ENCODE measurements at regions not wholly inside any gene's neighbourhood (a gene's known extent, or its start where the extent isn't known, plus 50 kb on each side); places are given as distances from the start of the nearest gene placed in this dataset.

- H3K4me1 ChIP-seq (ENCODE audit: control insufficient read depth in 1 of 2, low read depth in 2 of 2) = peaks cover 10 to 17% of the 10 kb centered on the region in 2 donors
- TF ChIP-seq CTCF (IDR thresholded peaks at IDR 0.05) = no peak
- ATAC-seq (ENCODE audit: insufficient number of reproducible peaks, low FRiP score, low read depth) (no peak), DNase-seq (ENCODE audit: low spot score) (no peak)
- no peak overlapping the region for H3K4me3 ChIP-seq
- no peaks in the 10 kb centered on the region for H3K27me3 ChIP-seq (replicated peaks; ENCODE audit: insufficient read depth)
- no peaks in the 10 kb centered on the region for H3K36me3 ChIP-seq
- no peak overlapping the region for H3K27ac ChIP-seq
- H3K9me3 ChIP-seq = no peaks in the 10 kb centered on the region
Measured at GRCh38 chr5:124353016-124353415, 393.4 kb downstream of the ZNF608 start.

GRCh38 chr5:124352312-124352711 is 394.1 kb downstream of the ZNF608 start:
- TF ChIP-seq CTCF (IDR thresholded peaks at IDR 0.05) = no peak
- no peaks in the 10 kb centered on the region for H3K27me3 ChIP-seq (replicated peaks; ENCODE audit: insufficient read depth)
- no peaks in the 10 kb centered on the region for H3K36me3 ChIP-seq
- no peaks in the 10 kb centered on the region for H3K9me3 ChIP-seq
- no peak for DNase-seq (ENCODE audit: low spot score)
- H3K4me3 ChIP-seq = no peak overlapping the region
- no peak for ATAC-seq (ENCODE audit: insufficient number of reproducible peaks, low FRiP score, low read depth)
- H3K4me1 ChIP-seq (ENCODE audit: control insufficient read depth in 1 of 2, low read depth in 2 of 2) = peaks cover 10 to 17% of the 10 kb centered on the region in 2 donors
- no peak overlapping the region for H3K27ac ChIP-seq

GRCh38 chr5:124349931-124350330 is 396.5 kb downstream of the ZNF608 start:
- no peaks in the 10 kb centered on the region for H3K27me3 ChIP-seq (replicated peaks; ENCODE audit: insufficient read depth)
- ATAC-seq (ENCODE audit: insufficient number of reproducible peaks, low FRiP score, low read depth) (no peak), DNase-seq (ENCODE audit: low spot score) (no peak)
- no peaks in the 10 kb centered on the region for H3K9me3 ChIP-seq
- H3K27ac ChIP-seq = no peak overlapping the region
- H3K4me3 ChIP-seq = no peak overlapping the region
- no peaks in the 10 kb centered on the region for H3K36me3 ChIP-seq
- H3K4me1 ChIP-seq (ENCODE audit: control insufficient read depth in 1 of 2, low read depth in 2 of 2) = peaks cover 10 to 17% of the 10 kb centered on the region in 2 donors
- TF ChIP-seq CTCF (IDR thresholded peaks at IDR 0.05) = no peak

GRCh38 chr5:124343451-124343867 is 403.0 kb downstream of the ZNF608 start:
- H3K27ac ChIP-seq = no peak overlapping the region
- no peaks in the 10 kb centered on the region for H3K36me3 ChIP-seq
- H3K4me3 ChIP-seq = no peak overlapping the region
- TF ChIP-seq CTCF (IDR thresholded peaks at IDR 0.05) = no peak
- no peaks in the 10 kb centered on the region for H3K9me3 ChIP-seq
- ATAC-seq (ENCODE audit: insufficient number of reproducible peaks, low FRiP score, low read depth) (no peak), DNase-seq (ENCODE audit: low spot score) (no peak)
- H3K4me1 ChIP-seq (ENCODE audit: control insufficient read depth in 1 of 2, low read depth in 2 of 2) = peaks cover 18 to 29% of the 10 kb centered on the region in 2 donors
- H3K27me3 ChIP-seq (replicated peaks; ENCODE audit: insufficient read depth) = no peaks in the 10 kb centered on the region

GRCh38 chr5:124342986-124343385 is 403.5 kb downstream of the ZNF608 start:
- Histone ChIP-seq H3K27me3 (replicated peaks; ENCODE audit: insufficient read depth) (no peaks in the 10 kb centered on the region), H3K9me3 (no peaks in the 10 kb centered on the region), H3K36me3 (no peaks in the 10 kb centered on the region), H3K4me1 (ENCODE audit: control insufficient read depth in 1 of 2, low read depth in 2 of 2) (peaks cover 18 to 29% of the 10 kb centered on the region in 2 donors), H3K27ac (no peak overlapping the region), H3K4me3 (no peak overlapping the region)
- DNase-seq (ENCODE audit: low spot score) (no peak), ATAC-seq (ENCODE audit: insufficient number of reproducible peaks, low FRiP score, low read depth) (no peak)
- no peak for TF ChIP-seq CTCF (IDR thresholded peaks at IDR 0.05)

All from thoracic aorta (tissue), 2 donors.